IPS DF 6.9 (cell line): ENCODE measurements at regions not wholly inside any gene's neighbourhood (a gene's known extent, or its start where the extent isn't known, plus 50 kb on each side); places are given as distances from the start of the nearest gene placed in this dataset.

Source experiments
- DNase-seq: peaks from one replicate; pipeline ENCODE4 v3.0.0-alpha.2; 2013; ENCODE audit warnings: low read depth, low spot score
- H3K27ac ChIP-seq: one replicate; pipeline ENCODE4 v1.5.1; 2013; ENCODE audit warnings: low read length, control low read depth
- H3K27me3 ChIP-seq: 2 replicates; pipeline ENCODE4 v1.6.1; 2013; ENCODE audit warnings: mild to moderate bottlenecking, low read length; ENCODE audit not compliant: control insufficient read depth, insufficient read depth
- H3K36me3 ChIP-seq: 2 replicates; pipeline ENCODE4 v1.6.1; 2013; ENCODE audit warnings: low read length; ENCODE audit not compliant: control insufficient read depth, insufficient read depth
- H3K4me1 ChIP-seq: 2 replicates; pipeline ENCODE4 v1.6.1; 2013; ENCODE audit warnings: low read length; ENCODE audit not compliant: control insufficient read depth, insufficient read depth
- H3K4me3 ChIP-seq: 2 replicates; pipeline ENCODE4 v1.5.1; 2013; ENCODE audit warnings: mild to moderate bottlenecking, low read length
- H3K9me3 ChIP-seq: 2 replicates; pipeline ENCODE4 v1.6.1; 2013; ENCODE audit warnings: low read length, inconsistent platforms; ENCODE audit not compliant: control insufficient read depth, insufficient read depth
- WGBS: extraction: QIAGEN DNeasy Blood & Tissue Kit; methylation state at CpG from one replicate; pipeline ENCODE4 v1.1.7; 2013; ENCODE audit warnings: mixed read lengths, missing lambda C conversion rate; ENCODE audit not compliant: insufficient read length, insufficient coverage; 5-methylcytosine and 5-hydroxymethylcytosine counted together

DNA sequence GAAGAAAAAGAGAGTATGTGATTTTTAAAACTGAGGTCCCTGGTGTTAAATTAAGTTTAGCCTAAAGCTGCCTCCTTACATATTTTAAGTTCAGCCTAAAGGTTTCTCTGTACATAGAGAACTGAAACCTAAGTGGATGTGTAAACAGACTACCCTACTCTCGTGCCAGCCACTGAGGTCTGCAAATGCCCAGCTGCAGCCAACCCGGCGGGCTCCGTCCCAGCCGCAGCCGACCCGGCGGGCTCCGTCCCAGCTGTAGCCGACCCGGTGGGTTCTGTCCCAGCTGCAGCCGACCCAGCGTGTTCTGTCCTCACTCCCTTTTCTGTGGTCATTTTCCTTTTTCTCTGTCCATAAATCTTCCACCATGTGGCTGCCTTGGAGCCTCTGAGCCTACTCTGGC is 97.2 kb upstream of the SFSWAP start:
- no peaks in the 10 kb centered on the region; the same call in 1 of the 2 replicates for H3K4me1 ChIP-seq
- H3K27ac ChIP-seq, result no peak overlapping the region
- H3K27me3 ChIP-seq, result no peaks in the 10 kb centered on the region
- no peaks in the 10 kb centered on the region for H3K9me3 ChIP-seq
- no peak overlapping the region for H3K4me3 ChIP-seq
- WGBS, result no CpG with 5 or more reads among the region's 13 CpGs
- no peak for DNase-seq
- H3K36me3 ChIP-seq, result no peaks in the 10 kb centered on the region

DNA sequence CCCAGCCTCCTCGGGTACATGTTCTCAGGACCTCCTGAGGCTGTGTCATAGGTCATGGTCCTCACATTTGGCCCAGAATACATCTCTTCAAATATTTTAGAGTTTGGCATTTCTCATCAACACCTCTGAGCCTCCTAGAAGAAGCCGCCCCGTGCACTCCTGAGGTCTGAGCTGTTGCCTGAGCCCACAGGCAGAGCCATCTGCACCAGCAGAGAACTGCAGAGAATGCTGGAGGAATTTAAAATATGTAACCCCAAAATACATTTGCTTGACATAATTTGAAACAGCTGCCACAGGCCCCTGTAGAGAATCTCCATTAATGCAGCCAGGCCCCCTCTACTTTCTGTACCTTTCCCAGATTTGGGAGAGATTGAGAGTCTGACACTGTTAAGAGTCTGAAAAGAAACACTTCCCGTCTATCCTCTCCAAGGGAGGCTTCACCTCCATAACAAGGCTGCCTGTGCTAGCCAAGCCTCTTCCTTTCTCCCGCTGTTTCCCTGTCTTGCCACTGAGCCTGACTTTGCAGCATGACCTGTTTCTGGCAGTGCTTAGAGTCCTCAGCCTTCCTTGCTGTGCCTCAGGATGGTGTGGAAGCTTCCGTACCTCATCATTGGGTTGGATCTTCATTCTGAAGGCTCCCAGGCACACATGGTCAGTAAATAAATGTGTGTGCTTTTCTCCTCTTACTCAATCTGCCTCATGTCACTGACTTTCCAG is 95.4 kb upstream of the SFSWAP start:
- H3K9me3 ChIP-seq, result no peaks in the 10 kb centered on the region
- no CpG with 5 or more reads among the region's 6 CpGs for WGBS
- no peak overlapping the region for H3K27ac ChIP-seq
- no peaks in the 10 kb centered on the region for H3K27me3 ChIP-seq
- no peaks in the 10 kb centered on the region for H3K36me3 ChIP-seq
- H3K4me3 ChIP-seq, result no peak overlapping the region
- no peaks in the 10 kb centered on the region; the same call in 1 of the 2 replicates for H3K4me1 ChIP-seq
- no peak for DNase-seq

DNA sequence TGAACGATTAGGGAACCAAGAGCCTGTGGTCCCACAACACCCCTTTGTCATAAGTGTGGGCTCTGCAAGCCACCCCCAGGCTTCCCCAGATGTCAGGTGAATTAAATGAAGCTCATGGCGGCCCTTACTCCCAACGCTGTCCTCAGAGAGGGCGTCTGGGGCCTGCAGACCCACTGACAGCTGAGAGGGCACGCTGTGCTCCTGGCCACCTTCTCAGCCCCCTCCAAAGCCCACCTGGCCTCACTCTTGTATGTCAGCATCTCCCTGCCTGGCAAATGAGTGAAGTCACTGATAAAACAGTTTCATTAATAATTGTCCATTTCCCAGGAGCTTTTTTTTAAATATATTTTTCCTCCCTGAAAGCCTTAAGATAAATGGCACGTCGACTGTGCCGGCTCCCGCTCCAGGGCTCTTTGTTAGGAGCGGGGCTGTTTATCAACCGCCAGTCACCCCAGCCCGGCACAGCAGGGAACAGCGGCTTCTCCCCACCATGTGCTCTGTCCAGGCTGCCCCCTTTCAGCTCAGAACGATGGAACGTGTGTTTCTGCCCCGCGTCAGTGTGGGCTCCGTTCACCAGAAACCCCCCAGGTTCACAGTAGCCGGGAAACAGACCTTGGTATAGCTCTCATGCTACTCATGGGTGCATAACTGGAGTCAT is 94.7 kb upstream of the SFSWAP start:
- Histone ChIP-seq H3K27ac (no peak overlapping the region), H3K4me1 (no peaks in the 10 kb centered on the region; the same call in 1 of the 2 replicates), H3K27me3 (no peaks in the 10 kb centered on the region), H3K4me3 (no peak overlapping the region), H3K9me3 (no peaks in the 10 kb centered on the region), H3K36me3 (no peaks in the 10 kb centered on the region)
- DNase-seq, result no peak
- WGBS, result no CpG with 5 or more reads among the region's 19 CpGs

DNA sequence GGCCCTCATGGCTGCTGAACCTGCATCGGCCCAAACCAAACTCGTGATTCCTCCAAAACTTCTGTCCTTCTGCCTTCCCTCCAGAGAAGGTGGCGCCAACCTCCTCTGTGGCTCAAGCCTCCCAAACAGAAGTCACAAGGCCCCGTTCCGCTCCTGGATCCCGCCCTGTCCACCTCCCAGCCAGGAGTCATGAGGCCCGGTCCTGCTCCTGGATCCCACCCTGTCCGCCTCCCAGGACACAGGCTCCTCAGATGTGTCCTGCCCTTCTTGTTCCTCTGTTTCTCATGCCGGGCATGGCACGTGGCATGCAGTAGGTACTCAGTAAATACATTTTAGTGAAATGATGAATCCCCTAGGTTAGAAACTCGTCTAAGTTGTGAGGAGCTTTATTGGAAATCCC is 94.2 kb upstream of the SFSWAP start:
- no peak for DNase-seq
- H3K27me3 ChIP-seq, result no peaks in the 10 kb centered on the region
- no peak overlapping the region for H3K27ac ChIP-seq
- no peaks in the 10 kb centered on the region for H3K9me3 ChIP-seq
- no peaks in the 10 kb centered on the region for H3K36me3 ChIP-seq
- no CpG with 5 or more reads among the region's 11 CpGs for WGBS
- H3K4me1 ChIP-seq, result peaks cover 1% of the 10 kb centered on the region; the same call in 1 of the 2 replicates
- no peak overlapping the region for H3K4me3 ChIP-seq

DNA sequence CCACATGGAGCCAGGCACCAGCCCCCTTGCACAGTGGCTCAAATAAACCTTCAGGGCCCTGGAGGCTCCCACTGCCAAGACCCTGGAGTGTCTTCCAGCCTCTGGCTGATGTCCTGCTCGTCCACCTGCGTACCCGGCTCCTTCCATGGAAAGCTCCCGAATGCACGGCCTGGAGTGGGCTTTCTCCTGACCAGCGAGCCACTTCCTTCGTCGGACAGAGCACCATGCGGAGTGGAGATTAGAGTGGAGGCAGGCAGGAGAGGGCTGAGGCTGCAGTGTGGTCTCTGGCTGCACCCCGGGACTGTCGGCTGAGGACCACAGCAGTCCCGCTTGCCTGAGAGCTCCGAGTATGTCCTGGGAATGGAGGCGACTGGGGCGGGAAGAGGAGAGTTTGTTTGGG is 93.7 kb upstream of the SFSWAP start:
- no peaks in the 10 kb centered on the region for H3K36me3 ChIP-seq
- H3K27me3 ChIP-seq, result no peaks in the 10 kb centered on the region
- H3K4me3 ChIP-seq, result no peak overlapping the region
- H3K27ac ChIP-seq, result no peak overlapping the region
- no peak for DNase-seq
- peaks cover 5% of the 10 kb centered on the region; the same call in 1 of the 2 replicates for H3K4me1 ChIP-seq
- no CpG with 5 or more reads among the region's 15 CpGs for WGBS
- no peaks in the 10 kb centered on the region for H3K9me3 ChIP-seq

DNA sequence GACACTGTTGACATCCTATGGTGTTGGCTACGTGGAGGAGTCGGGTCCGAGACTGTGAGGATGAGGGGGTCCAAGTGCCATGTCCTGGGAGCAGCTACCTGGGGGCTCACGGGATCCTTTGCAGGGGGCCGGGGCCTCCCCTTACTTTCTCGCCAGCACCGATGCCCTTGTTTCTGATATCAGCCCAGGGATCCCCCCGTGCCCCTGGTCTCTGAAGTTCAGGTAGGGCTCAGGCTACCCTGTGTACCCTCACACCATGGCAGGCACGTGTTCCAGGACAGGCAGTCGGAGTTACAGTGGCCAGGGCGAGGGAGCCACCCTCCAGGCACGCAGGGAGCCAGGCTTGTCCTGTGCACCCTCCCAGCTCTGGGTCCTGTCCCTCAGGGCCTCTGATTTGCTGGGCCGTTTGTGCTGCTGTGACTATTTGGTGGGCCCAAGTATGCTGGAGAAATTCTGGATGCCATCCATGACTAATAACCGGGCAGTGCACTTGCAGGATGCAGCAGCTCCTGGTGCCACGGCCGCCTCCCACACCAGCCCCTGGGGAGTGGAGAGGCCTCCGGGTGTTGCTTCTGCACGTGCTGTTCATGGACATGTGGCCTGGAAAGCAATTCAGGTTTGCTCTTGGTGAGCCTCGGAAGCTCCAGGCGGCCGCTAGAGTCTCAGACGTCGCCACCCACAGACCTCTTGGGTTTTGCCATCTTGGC is 93.1 kb upstream of the SFSWAP start:
- Histone ChIP-seq H3K4me1 (peaks cover 8% of the 10 kb centered on the region), H3K9me3 (no peaks in the 10 kb centered on the region), H3K4me3 (no peak overlapping the region), H3K27me3 (no peaks in the 10 kb centered on the region), H3K36me3 (no peaks in the 10 kb centered on the region), H3K27ac (no peak overlapping the region)
- no peak for DNase-seq
- no CpG with 5 or more reads among the region's 23 CpGs for WGBS

DNA sequence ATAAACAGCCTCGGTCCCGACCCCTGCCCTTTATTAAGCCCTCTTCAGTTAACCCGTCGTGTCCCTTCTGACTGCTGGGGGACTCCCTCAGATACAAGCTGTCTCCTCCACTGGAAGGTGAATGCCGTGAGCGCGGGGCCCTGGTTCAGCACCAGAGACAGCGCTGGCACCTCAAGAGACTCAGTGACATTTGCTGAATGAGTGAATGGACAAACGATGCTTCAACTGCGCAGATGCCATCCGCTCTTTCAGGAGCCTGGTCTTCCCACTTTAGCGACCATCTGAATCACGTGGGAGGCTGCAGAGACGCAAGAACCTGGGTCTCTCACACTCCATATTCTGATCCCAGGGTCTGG is 92.6 kb upstream of the SFSWAP start:
- no CpG with 5 or more reads among the region's 14 CpGs for WGBS
- H3K27me3 ChIP-seq, result no peaks in the 10 kb centered on the region
- no peaks in the 10 kb centered on the region for H3K9me3 ChIP-seq

DNA sequence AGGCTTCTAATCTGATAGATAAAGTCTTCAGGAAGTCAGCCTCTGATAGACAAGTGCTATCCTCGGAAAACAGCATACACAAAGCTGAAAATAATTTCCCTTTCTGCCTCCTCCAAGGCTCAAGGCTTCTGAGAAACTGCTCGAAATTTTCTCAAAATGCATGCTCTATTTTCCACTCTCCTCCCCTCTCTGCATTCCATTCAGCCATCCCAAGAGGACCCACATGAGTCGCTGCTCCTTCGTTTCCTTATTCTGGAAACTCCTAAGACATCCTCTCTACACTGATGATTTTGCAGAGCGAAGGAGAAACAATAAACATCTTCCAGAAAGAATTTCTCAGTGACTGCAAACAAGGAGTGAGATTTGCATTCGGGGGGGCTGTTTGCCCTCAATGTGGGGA is 92.2 kb upstream of the SFSWAP start:
- Histone ChIP-seq H3K27ac (no peak overlapping the region), H3K4me3 (no peak overlapping the region), H3K4me1 (peaks cover 8% of the 10 kb centered on the region), H3K9me3 (no peaks in the 10 kb centered on the region), H3K27me3 (no peaks in the 10 kb centered on the region), H3K36me3 (no peaks in the 10 kb centered on the region)
- no CpG with 5 or more reads among the region's 6 CpGs for WGBS
- DNase-seq, result no peak

More for the DNA sequence above, 92.6 kb upstream of the SFSWAP start:
- Histone ChIP-seq H3K36me3 (no peaks in the 10 kb centered on the region), H3K4me1 (peaks cover 8% of the 10 kb centered on the region), H3K4me3 (no peak overlapping the region), H3K27ac (no peak overlapping the region)
- no peak for DNase-seq

DNA sequence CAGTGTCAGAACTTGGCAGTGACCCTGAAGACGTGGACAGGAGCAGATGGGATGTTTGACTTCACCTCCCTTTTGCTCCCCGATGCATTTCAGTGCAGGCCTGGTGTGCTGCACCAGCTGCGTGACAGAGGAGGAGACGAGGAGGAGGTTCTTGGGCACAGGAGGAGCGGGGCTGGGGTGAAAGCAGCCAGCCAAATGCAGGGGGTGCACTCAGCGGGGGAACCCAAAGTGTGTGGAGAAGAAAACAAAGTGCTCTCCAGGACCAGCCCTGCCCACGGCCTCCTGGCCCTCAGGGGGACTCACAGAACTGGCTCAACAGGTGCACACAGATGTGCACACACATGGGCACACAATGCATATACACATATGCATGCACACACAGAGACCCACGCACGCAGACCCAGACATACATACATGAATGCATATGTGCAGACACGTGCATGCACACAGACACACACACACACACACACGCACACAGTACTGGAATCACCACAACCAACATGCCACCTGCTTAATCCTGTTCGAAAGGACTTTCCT is 91.7 kb upstream of the SFSWAP start:
- H3K9me3 ChIP-seq, result no peaks in the 10 kb centered on the region
- H3K36me3 ChIP-seq, result no peaks in the 10 kb centered on the region
- no CpG with 5 or more reads among the region's 12 CpGs for WGBS
- DNase-seq, result no peak
- H3K4me3 ChIP-seq, result no peak overlapping the region
- H3K4me1 ChIP-seq, result peaks cover 9% of the 10 kb centered on the region
- H3K27me3 ChIP-seq, result no peaks in the 10 kb centered on the region
- H3K27ac ChIP-seq, result no peak overlapping the region

DNA sequence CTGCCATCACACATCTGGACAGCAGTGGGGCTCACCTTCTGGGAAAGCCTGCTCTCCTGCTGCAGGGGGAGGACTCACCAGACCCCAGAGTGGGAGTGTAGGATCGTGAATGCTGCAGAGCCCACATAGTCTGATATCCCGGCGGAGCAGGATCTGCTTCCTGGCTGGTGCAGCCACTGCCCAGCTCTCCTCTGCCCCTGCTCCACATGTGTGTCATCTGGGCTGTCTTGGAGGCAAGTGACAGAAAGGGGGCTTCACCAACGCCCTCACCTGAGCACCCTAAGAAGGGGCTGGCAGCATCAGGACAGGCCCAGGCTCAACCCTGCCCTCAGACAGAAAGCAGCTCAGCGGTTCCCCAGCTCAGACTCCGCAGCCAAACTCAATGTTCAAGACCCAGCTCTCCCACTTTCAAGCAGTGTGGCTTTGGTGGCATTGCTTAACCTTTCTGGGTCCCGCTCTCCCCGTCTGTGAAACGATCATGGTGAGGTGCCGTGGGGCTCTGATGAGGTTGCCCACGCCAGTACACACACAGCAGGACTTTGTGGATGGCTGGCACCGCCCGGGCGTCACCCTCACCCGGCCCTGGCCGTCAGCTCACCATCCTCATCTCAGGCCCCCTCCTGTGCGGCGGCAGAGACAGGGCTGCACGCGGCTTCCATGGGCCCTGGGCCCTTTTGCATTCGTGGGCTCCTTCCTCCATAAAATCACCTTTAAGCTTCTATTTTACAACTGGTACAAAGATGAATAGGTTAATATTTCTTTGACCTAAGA is 91.0 kb upstream of the SFSWAP start:
- no peak overlapping the region for H3K27ac ChIP-seq

More for the DNA sequence above, 91.0 kb upstream of the SFSWAP start:
- Histone ChIP-seq H3K36me3 (no peaks in the 10 kb centered on the region), H3K9me3 (no peaks in the 10 kb centered on the region), H3K4me3 (no peak overlapping the region), H3K27me3 (no peaks in the 10 kb centered on the region), H3K4me1 (peaks cover 9% of the 10 kb centered on the region)
- DNase-seq, result no peak
- no CpG with 5 or more reads among the region's 21 CpGs for WGBS
